B cell (primary cell): ENCODE measurements at regions not wholly inside any gene's neighbourhood (a gene's known extent, or its start where the extent isn't known, plus 50 kb on each side); places are given as distances from the start of the nearest gene placed in this dataset.

Experiments used
- ATAC-seq: fragments of 200-7000 bp; cut with Tn5 transposase; one replicate; pipeline ENCODE4 v1.10.0; 2021; ENCODE audit warnings: low read depth, mild to moderate bottlenecking, moderate number of reproducible peaks, moderate library complexity
- CTCF ChIA-PET: fragments of 350-600 bp; sonication (Branson Sonifier 250); formaldehyde crosslinking; loops from one replicate; lab custom pipeline; 2021; ENCODE audit warnings: antibody characterized with exemption, inconsistent platforms; lab: Charles Lee
- POLR2A ChIA-PET: fragments of 350-600 bp; sonication (Branson Sonifier 250); formaldehyde crosslinking; loops from one replicate; lab custom pipeline; 2021; ENCODE audit warnings: antibody characterized with exemption; lab: Charles Lee
- DNase-seq: peaks from one replicate; pipeline ENCODE4 v3.0.0; 2013
- H2AFZ ChIP-seq: 2 replicates; pipeline ENCODE4 v1.6.1; 2012; ENCODE audit warnings: mild to moderate bottlenecking, low read depth, low read length; ENCODE audit not compliant: insufficient read depth, poor library complexity, severe bottlenecking
- H3K27ac ChIP-seq, 2 donors: 1 replicate in 1 of 2; 2 replicates in 1 of 2; pipeline ENCODE4 v1.5.1; 2012 to 2013; ENCODE audit warnings: low read length in 2 of 2, mild to moderate bottlenecking in 2 of 2, moderate library complexity in 1 of 2
- H3K27me3 ChIP-seq, 4 experiments: fragments of 200-600 bp in 1 of 4; sonication (generic) in 1 of 4; replicated peaks in 1 of 4; 1 replicate in 2 of 4; 2 replicates in 2 of 4; pipeline versions ENCODE4 v1.6.1 to v1.7.0; 2013 to 2016; ENCODE audit warnings: low read length in 3 of 4, mild to moderate bottlenecking in 2 of 4, mixed read lengths in 1 of 4, moderate library complexity in 1 of 4; ENCODE audit not compliant: insufficient read depth in 4 of 4, control insufficient read depth in 3 of 4; ENCODE audit errors: control extremely low read depth in 1 of 4
- H3K36me3 ChIP-seq, 2 experiments: replicated peaks in 1 of 2; 1 replicate in 1 of 2; 2 replicates in 1 of 2; pipeline versions ENCODE4 v1.6.1 to v1.7.1; 2013; ENCODE audit warnings: low read length in 1 of 2; ENCODE audit not compliant: insufficient read depth in 2 of 2, control insufficient read depth in 1 of 2; ENCODE audit errors: control extremely low read depth in 1 of 2, extremely low read depth in 1 of 2
- H3K4me1 ChIP-seq, 2 donors: fragments of 200-600 bp in 1 of 2; sonication (generic) in 1 of 2; 1 replicate in 1 of 2; 2 replicates in 1 of 2; pipeline versions ENCODE4 v1.5.1 to v1.6.1; 2013 to 2017; ENCODE audit warnings: low read length in 2 of 2; ENCODE audit not compliant: control insufficient read depth in 2 of 2, insufficient read depth in 2 of 2
- H3K4me2 ChIP-seq: replicated peaks from 2 replicates; pipeline ENCODE3; 2012; ENCODE audit warnings: mild to moderate bottlenecking, low read depth, low read length; ENCODE audit not compliant: poor library complexity, severe bottlenecking
- H3K4me3 ChIP-seq, 5 experiments: fragments of 200-600 bp in 1 of 5; sonication (generic) in 1 of 5; 1 replicate in 3 of 5; 2 replicates in 2 of 5; pipeline versions ENCODE4 v1.5.1 to v1.7.0; 2011 to 2016; ENCODE audit warnings: low read length in 4 of 5, mild to moderate bottlenecking in 4 of 5, low read depth in 2 of 5, control low read depth in 1 of 5, moderate library complexity in 1 of 5; ENCODE audit not compliant: insufficient read depth in 1 of 5; ENCODE audit errors: control extremely low read depth in 1 of 5, extremely low read depth in 1 of 5
- H3K79me2 ChIP-seq: fragments of 200-600 bp; sonication (generic); one replicate; pipeline ENCODE4 v1.6.0; 2016; ENCODE audit warnings: low read length; ENCODE audit not compliant: control insufficient read depth, insufficient read depth
- H3K9ac ChIP-seq: fragments of 200-600 bp; sonication (generic); 2 replicates; pipeline ENCODE4 v1.6.1; 2017; ENCODE audit warnings: mild to moderate bottlenecking, low read length, moderate library complexity
- H3K9me3 ChIP-seq, 3 donors: one replicate each; pipeline versions ENCODE4 v1.6.1 to v1.7.1; 2013; ENCODE audit warnings: low read length in 2 of 3; ENCODE audit not compliant: control insufficient read depth in 2 of 3, insufficient read depth in 1 of 3; ENCODE audit errors: control extremely low read depth in 1 of 3
- H4K20me1 ChIP-seq: 2 replicates; pipeline ENCODE4 v1.6.0; 2012; ENCODE audit warnings: mild to moderate bottlenecking, low read length; ENCODE audit not compliant: insufficient read depth, control insufficient read depth, poor library complexity, severe bottlenecking
- H3K27ac Mint-ChIP-seq: one replicate; pipeline ENCODE4 v1.8.0; 2021; ENCODE audit warnings: mixed read lengths
- H3K27me3 Mint-ChIP-seq: one replicate; pipeline ENCODE4 v1.8.0; 2021; ENCODE audit warnings: mixed read lengths
- H3K4me1 Mint-ChIP-seq: one replicate; pipeline ENCODE4 v1.8.0; 2021; ENCODE audit warnings: mixed read lengths
- H3K4me3 Mint-ChIP-seq: one replicate; pipeline ENCODE4 v1.8.0; 2021; ENCODE audit warnings: mixed read lengths
- H3K9me3 Mint-ChIP-seq: one replicate; pipeline ENCODE4 v1.8.0; 2022; ENCODE audit warnings: mixed read lengths; ENCODE audit not compliant: insufficient read depth
- EZH2 ChIP-seq: IDR thresholded peaks from 2 replicates; pipeline ENCODE4 v1.6.1; 2012; ENCODE audit warnings: borderline replicate concordance, low read depth, mild to moderate bottlenecking, moderate library complexity, low read length; ENCODE audit not compliant: insufficient read depth, poor library complexity, severe bottlenecking
- WGBS: methylation state at CpG from one replicate; pipeline ENCODE4 v1.1.5; 2013; ENCODE audit warnings: missing lambda C conversion rate; ENCODE audit not compliant: insufficient coverage; 5-methylcytosine and 5-hydroxymethylcytosine counted together
- intact Hi-C: fragments of 100-400 bp; cut with micrococcal nuclease; formaldehyde crosslinking; loops from one replicate; pipeline ENCODE4 v1.10.0; 2022
- TF ChIP-seq, protein P1 (sequence below): fragments of 200-600 bp; IDR thresholded peaks from one replicate; pipeline ENCODE4 v1.8.0; 2022; ENCODE audit warnings: antibody characterized with exemption, mild to moderate bottlenecking

DNA sequence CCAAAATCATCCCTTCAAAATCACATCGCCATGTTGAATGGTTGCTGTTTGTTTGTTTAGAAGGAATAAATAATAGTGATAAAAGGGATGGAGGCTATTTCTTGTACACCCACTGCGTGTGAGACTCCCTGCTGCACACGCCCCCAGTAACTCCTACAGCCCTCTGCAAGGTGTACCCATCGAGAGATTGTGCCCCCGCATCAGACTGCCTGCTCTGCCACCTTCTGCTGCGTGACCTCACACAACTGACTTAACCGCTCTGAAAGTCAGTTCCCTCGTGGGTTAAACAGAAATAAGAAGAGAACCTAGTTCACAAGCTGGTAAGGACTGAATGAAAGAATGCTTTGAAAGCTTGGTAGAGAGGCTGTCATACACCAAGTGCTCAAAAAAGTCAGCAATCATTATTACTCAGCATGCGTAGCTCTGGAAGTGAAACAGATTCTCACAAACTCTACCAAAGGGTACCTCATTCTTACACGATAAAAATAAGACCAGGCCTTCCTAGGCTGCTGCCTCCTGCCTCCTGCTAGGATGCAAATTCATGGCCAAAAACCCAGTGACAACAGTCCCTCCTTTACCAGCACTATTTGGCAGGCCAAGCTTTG is 147.1 kb downstream of the CPEB2 start:
- ChIA-PET CTCF (no interaction called here), POLR2A (no interaction called here)
- Histone ChIP-seq H2AFZ (no peak overlapping the region), H3K4me1 (no peaks in the 10 kb centered on the region), H3K27me3 (no peaks in the 10 kb centered on the region), H3K36me3 (no peaks in the 10 kb centered on the region), H3K27ac (no peak overlapping the region), H3K4me3 (no peak overlapping the region), H3K79me2 (no peaks in the 10 kb centered on the region), H3K4me2 (no peak overlapping the region), H3K9ac (no peak overlapping the region), H4K20me1 (no peaks in the 10 kb centered on the region), H3K9me3 (no peaks in the 10 kb centered on the region)
- intact Hi-C loops: no loop called here
- no peaks in the 10 kb centered on the region for H3K4me1 Mint-ChIP-seq
- WGBS: 80% methylated on average over 9 of the region's 10 CpGs
- no peaks in the 10 kb centered on the region for H3K27me3 Mint-ChIP-seq
- TF ChIP-seq, protein P1, sequence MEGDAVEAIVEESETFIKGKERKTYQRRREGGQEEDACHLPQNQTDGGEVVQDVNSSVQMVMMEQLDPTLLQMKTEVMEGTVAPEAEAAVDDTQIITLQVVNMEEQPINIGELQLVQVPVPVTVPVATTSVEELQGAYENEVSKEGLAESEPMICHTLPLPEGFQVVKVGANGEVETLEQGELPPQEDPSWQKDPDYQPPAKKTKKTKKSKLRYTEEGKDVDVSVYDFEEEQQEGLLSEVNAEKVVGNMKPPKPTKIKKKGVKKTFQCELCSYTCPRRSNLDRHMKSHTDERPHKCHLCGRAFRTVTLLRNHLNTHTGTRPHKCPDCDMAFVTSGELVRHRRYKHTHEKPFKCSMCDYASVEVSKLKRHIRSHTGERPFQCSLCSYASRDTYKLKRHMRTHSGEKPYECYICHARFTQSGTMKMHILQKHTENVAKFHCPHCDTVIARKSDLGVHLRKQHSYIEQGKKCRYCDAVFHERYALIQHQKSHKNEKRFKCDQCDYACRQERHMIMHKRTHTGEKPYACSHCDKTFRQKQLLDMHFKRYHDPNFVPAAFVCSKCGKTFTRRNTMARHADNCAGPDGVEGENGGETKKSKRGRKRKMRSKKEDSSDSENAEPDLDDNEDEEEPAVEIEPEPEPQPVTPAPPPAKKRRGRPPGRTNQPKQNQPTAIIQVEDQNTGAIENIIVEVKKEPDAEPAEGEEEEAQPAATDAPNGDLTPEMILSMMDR: no peak
- no peak for TF ChIP-seq EZH2
- no peaks in the 10 kb centered on the region for H3K9me3 Mint-ChIP-seq
- no peak for ATAC-seq
- no peak for DNase-seq
- no peak overlapping the region for H3K4me3 Mint-ChIP-seq
- H3K27ac Mint-ChIP-seq: no peak overlapping the region

DNA sequence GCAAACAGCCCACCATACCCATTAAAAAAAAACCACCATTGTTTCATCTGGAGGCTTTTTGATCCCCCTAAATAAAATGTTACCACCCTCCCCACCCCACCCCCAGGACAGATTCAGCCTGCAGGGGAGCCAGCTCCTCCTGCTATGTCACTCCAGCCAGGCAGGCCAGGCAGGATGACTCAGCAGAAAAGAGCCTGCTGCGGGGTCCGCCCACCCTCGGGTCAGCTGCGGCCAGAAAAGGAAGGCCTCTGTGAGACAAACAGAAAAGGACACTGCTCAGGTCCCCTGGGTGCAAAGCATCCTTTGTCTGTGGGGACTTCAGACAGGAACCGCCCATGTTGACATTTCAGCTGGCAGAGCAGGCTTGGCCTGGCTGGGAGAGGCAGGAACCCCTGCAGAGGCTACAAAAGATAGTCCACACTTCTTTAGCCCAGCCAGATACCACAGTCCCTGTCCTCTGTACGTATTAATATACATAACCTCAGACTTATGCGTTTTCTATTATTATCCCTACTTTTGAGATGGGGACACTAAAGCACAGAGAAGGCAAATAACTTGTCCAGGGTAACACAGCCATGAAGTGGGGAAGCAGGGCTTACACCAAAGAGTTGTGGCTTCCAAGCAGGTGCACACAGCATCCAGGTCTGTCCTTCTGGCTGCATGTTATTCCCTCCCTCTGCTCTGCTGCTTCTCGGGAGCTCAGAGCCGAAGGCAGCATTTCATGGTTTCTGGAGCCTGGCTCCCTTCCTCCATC is 147.7 kb downstream of the CPEB2 start:
- H3K4me2 ChIP-seq: no peak overlapping the region
- no peak for DNase-seq

More for the DNA sequence above, 147.7 kb downstream of the CPEB2 start:
- Histone ChIP-seq H4K20me1 (no peaks in the 10 kb centered on the region), H3K36me3 (no peaks in the 10 kb centered on the region), H3K4me3 (no peak overlapping the region), H2AFZ (no peak overlapping the region), H3K27me3 (no peaks in the 10 kb centered on the region), H3K9me3 (no peaks in the 10 kb centered on the region), H3K27ac (no peak overlapping the region), H3K4me1 (no peaks in the 10 kb centered on the region), H3K79me2 (no peaks in the 10 kb centered on the region), H3K9ac (no peak overlapping the region)
- intact Hi-C loops: no loop called here
- POLR2A ChIA-PET: no interaction called here
- Mint-ChIP-seq H3K4me3 (no peak overlapping the region), H3K27ac (no peak overlapping the region), H3K27me3 (no peaks in the 10 kb centered on the region), H3K4me1 (no peaks in the 10 kb centered on the region), H3K9me3 (no peaks in the 10 kb centered on the region)
- TF ChIP-seq EZH2: no peak
- TF ChIP-seq, protein P1: no peak
- CTCF ChIA-PET: no interaction called here
- WGBS: 46% methylated on average over 7 of the region's 9 CpGs
- ATAC-seq: no peak
